AG09319 (cell line): ENCODE measurements at regions not wholly inside any gene's neighbourhood (a gene's known extent, or its start where the extent isn't known, plus 50 kb on each side); places are given as distances from the start of the nearest gene placed in this dataset.
"Not testable (repeated sequence)": the region's sequence is repeated elsewhere in the genome, so short reads cannot be mapped to it uniquely, and the experiment has no call there.

Experiments
- DNase-seq: peaks from one replicate; pipeline ENCODE4 v3.0.0-alpha.2; 2010; ENCODE audit warnings: low read depth; ENCODE audit errors: extremely low read depth
- TF ChIP-seq, protein P1 (sequence below): IDR thresholded peaks from 2 replicates; pipeline ENCODE4 v1.5.1; 2011; ENCODE audit warnings: low read depth, mild to moderate bottlenecking, inconsistent platforms, low read length, moderate library complexity

DNA sequence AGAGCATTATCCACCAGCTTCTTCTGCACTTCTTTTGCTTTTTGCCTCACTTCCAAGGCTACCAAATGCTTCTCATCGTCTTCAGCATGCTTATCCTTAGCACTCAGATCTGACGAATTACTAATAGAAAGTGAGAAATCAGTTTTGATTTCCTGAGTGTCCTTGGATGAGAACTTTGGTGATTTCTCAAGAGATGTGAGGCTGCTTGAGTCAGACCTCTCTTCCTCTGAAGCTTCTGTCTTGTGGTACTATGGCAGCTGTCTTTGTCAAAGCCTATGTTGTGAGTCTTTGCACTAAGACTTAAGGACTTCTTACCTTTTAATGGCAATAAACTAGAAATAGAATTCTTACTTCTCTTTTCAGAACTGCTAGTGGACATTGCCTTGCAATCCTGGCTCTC, 169.9 kb downstream of the CPE start:
- DNase-seq: no peak
- TF ChIP-seq, protein P1, sequence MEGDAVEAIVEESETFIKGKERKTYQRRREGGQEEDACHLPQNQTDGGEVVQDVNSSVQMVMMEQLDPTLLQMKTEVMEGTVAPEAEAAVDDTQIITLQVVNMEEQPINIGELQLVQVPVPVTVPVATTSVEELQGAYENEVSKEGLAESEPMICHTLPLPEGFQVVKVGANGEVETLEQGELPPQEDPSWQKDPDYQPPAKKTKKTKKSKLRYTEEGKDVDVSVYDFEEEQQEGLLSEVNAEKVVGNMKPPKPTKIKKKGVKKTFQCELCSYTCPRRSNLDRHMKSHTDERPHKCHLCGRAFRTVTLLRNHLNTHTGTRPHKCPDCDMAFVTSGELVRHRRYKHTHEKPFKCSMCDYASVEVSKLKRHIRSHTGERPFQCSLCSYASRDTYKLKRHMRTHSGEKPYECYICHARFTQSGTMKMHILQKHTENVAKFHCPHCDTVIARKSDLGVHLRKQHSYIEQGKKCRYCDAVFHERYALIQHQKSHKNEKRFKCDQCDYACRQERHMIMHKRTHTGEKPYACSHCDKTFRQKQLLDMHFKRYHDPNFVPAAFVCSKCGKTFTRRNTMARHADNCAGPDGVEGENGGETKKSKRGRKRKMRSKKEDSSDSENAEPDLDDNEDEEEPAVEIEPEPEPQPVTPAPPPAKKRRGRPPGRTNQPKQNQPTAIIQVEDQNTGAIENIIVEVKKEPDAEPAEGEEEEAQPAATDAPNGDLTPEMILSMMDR: no peak

DNA sequence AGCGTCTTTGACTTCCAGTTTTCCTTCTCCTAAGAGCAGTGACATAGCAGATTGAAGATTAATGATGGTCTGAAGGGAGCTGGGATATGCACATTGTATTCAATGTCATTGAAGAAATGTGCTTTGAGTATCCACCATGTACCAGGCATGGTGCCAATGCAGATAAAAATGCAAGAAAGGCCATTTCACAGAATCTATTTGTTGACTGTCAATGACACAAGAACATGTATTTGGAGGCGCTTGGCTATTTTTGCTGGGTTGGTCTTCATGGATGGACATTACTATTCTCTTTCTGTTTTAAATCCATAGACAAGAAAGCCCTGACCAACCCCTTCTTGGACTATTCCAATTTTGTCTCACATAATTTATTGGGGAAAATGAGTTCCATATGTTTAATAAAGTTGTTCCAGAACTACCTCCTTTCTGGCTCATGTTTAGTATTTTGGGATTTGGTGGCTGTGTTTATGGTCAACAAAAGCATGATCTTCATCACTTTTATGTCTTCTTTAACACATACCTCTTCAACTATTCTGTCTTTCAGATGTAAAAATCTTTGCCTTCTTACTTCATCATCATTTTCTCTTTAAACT, 174.5 kb downstream of the CPE start:
- TF ChIP-seq, protein P1: no peak
- DNase-seq: no peak

DNA sequence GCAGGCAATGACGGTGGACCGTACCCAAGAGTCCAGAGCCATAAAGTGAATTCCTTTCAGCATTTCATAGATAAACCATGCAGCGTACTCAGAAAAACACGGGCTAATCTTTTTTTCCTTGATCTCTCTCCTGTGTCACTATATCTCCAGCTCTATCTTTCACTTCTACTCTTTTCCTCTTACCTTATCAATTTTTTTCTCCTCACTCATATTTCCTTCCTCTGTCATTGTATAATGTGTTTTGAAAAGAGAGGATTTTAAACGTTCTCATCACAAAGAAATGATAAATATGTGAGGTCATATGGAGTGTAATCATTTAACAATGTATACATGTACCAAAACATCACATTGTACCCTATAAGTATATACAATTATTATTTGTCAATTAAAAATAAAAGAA, 176.5 kb downstream of the CPE start:
- TF ChIP-seq, protein P1: no peak
- no peak for DNase-seq

DNA sequence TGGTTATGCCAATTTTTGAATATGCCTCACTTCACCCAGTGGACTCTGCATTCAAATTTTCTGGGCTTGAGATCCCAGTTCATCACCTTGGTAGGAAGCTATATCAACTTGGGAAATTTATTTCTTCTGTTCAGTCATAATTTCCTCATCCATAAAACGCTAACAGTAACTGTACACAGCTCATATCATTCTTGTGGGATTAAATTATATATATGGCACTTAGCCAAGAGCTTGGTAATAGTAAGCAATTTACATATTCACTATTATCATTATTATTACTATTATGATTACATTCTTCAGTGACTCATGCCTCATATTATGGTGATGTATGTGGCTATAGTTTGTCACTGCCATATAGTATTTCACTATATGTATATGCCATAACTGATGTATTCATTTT, 177.6 kb downstream of the CPE start:
- TF ChIP-seq, protein P1: no peak
- no peak for DNase-seq

DNA sequence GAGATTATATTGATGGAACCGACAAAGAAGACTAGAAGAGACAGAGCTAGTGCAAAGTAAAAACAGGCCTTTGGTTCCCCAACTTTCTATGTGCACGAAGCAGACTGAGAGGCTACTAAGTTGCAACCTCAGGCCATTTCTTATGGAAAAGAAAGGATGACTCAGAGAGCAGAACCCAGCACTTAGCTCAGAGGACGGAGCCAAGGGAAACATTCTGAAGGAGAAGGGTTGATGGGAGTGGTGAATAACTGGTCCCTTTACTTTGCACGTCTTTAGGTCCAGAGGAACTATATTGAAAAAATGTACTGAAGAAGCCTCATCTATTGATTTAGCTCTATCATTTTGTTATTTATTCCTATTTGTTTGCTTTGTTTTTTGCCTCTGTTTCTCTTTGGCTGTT, 182.1 kb downstream of the CPE start:
- TF ChIP-seq, protein P1: no peak
- DNase-seq: no peak

DNA sequence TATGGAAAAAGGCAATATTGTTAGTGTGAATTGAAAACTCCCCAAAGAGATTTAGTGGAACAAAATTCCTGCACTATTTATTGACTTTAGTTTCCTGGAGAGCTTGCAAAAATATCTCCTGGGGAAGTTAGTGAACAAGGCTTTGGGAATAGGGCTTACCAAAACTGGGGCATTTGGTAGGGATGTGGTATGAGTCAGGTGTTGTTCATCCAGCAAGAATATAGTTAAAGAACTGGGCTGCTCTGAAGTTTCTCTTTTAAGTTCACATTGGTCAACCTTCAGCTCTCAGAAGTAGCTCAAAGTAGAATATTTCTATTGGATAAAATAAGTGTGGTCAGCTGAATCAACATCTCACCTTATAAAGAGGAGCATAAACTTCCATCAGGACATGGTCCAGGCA, 185.0 kb downstream of the CPE start:
- no peak for DNase-seq
- TF ChIP-seq, protein P1: no peak

DNA sequence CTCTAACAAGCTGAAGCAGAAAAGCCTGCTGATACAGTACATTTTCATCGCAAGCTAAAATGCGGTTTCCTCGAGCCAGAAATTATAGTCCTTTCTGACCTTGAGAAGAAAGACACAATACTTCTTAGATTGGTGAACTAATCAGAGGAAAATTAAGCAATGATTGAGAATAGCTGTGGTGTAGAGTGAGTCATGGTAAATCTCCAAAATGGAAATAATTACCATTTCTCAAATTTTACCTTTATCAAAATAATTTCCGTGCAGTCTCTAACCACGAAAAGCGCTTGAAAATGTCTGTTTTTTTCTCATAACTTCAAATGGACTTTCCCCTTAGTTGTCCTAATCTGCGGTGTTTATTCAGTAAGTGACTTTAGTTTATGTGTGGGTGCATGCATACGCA, 190.2 kb downstream of the CPE start:
- TF ChIP-seq, protein P1: no peak
- no peak for DNase-seq

DNA sequence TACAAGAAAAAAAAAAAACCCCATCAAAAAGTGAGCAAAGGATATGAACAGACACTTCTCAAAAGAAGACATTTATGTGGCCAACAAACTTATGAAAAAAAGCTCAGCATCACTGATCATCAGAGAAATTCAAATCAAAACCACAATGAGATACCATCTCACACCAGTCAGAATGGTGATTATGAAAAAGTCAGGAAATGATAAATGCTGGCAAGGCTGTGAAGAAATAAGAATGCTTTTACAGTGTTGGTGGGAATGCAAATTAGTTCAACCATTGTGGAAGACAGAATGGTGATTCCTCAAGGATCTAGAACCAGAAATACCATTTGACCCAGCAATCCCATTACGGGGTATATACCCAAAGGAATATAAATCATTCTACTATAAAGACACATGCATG, 192.7 kb downstream of the CPE start:
- not testable (repeated sequence) for DNase-seq
